Cardiac fibroblast (primary cell): ENCODE measurements at regions not wholly inside any gene's neighbourhood (a gene's known extent, or its start where the extent isn't known, plus 50 kb on each side); places are given as distances from the start of the nearest gene placed in this dataset.

ENCODE experiments used
- DNase-seq, 2 donors: peaks; one replicate each; pipeline versions ENCODE4 v3.0.0 to v3.0.0-alpha.2; 2010; ENCODE audit warnings: low read depth in 2 of 2
- H3K4me3 ChIP-seq, 2 donors: replicated peaks in 1 of 2; 1 replicate in 1 of 2; 2 replicates in 1 of 2; pipeline ENCODE4 v1.5.1; 2011; ENCODE audit warnings: low read depth in 2 of 2, low read length in 2 of 2, mild to moderate bottlenecking in 2 of 2, moderate library complexity in 1 of 2
- TF ChIP-seq, protein P1 (sequence below): IDR thresholded peaks from one replicate; pipeline ENCODE4 v1.5.1; 2011; ENCODE audit warnings: low read depth, mild to moderate bottlenecking, low read length, inconsistent platforms

GRCh38 chr6:167735951-167736288 lies 90.8 kb upstream of the AFDN start:
- TF ChIP-seq, protein P1, sequence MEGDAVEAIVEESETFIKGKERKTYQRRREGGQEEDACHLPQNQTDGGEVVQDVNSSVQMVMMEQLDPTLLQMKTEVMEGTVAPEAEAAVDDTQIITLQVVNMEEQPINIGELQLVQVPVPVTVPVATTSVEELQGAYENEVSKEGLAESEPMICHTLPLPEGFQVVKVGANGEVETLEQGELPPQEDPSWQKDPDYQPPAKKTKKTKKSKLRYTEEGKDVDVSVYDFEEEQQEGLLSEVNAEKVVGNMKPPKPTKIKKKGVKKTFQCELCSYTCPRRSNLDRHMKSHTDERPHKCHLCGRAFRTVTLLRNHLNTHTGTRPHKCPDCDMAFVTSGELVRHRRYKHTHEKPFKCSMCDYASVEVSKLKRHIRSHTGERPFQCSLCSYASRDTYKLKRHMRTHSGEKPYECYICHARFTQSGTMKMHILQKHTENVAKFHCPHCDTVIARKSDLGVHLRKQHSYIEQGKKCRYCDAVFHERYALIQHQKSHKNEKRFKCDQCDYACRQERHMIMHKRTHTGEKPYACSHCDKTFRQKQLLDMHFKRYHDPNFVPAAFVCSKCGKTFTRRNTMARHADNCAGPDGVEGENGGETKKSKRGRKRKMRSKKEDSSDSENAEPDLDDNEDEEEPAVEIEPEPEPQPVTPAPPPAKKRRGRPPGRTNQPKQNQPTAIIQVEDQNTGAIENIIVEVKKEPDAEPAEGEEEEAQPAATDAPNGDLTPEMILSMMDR, result no peak
- no peak overlapping the region for H3K4me3 ChIP-seq
- no peak for DNase-seq

DNA sequence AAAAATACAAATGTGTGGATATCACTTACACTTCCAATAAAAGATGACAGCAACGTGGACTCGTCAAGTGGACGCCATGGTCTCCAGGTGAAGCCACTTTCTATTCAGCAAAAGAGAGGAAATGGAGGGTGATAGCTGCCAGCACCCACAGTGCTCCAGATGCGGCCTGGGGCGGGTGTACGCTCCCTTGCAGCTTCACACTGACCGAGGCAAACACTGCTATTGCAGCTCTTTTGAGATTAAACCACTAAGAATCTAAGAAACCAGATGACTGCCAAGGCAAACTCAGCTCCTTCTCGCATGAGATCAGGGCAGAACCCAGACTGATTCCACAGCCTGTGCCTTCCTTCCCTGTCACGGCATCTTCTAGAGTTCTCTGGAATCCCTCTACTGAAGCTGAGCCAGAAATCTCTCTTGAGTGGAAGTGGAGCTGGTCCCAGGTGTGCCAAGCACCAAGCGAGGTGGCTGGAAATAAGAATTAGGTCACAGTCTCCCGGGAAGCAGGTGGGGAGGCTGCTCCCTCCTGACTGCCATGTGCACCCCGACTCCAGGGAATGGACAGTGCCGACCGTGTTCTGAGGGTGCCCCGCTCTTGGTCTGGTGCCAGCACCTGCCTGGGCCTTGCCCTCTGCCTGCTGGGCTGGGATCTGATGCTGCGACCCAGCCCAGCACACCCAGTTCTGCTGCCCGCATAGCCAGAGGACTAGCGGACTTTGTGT lies 90.1 kb upstream of the AFDN start:
- TF ChIP-seq, protein P1, result no peak
- peak in 1 of 2 donors; percentile 32 for DNase-seq
- no peak overlapping the region for H3K4me3 ChIP-seq

DNA sequence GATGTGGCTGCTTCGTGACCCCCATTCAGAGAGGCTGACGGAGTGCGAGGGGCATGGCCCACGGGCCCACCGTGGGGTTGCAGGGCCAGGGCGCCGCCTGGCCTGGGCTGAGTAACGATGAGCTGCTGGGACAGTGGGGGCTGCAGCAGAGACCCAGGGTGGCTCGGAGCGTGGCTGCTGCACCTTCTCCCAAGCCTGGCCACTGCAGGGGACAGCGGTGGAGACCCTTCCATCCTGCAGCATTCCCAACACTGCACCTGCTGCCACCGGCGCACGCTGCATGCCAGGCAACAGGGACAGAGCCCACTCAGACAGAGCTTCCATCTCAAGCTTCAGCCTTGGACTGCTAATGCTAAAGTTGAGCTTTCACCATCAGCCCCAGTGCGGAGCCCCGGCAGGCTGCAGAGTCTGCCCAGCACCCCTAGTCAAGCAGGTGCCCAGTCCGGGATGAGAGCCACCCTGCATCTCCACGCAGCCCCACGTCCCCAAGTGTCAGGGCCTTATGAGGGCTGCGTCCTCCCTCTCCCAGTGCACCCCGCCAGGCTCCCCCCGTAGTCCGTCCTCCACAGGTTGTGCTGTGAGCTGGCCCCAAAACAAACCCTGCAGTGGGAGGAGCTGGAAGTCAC lies 89.4 kb upstream of the AFDN start:
- DNase-seq, result no peak
- TF ChIP-seq, protein P1, result no peak
- no peak overlapping the region for H3K4me3 ChIP-seq

DNA sequence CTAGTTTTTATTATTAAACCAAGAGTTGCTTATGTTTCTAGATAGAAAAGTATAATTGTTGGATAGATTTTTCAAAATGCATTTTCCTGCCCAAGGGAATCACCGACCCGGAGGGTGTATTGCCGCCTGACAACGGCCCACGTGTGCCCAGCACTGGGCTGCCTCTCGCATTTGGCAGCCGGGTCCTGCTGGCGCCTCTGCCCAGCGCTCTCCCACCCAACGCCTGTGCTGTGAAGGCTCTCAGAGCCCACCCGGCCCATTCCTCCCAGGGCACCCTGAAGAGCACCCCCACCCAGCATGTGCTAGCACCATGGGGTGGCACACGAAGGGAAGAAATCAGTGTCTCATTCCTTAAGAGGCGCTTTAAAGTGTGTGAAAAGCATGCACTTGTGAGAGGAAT lies 88.3 kb upstream of the AFDN start:
- DNase-seq, result no peak
- H3K4me3 ChIP-seq, result no peak overlapping the region
- TF ChIP-seq, protein P1, result no peak

DNA sequence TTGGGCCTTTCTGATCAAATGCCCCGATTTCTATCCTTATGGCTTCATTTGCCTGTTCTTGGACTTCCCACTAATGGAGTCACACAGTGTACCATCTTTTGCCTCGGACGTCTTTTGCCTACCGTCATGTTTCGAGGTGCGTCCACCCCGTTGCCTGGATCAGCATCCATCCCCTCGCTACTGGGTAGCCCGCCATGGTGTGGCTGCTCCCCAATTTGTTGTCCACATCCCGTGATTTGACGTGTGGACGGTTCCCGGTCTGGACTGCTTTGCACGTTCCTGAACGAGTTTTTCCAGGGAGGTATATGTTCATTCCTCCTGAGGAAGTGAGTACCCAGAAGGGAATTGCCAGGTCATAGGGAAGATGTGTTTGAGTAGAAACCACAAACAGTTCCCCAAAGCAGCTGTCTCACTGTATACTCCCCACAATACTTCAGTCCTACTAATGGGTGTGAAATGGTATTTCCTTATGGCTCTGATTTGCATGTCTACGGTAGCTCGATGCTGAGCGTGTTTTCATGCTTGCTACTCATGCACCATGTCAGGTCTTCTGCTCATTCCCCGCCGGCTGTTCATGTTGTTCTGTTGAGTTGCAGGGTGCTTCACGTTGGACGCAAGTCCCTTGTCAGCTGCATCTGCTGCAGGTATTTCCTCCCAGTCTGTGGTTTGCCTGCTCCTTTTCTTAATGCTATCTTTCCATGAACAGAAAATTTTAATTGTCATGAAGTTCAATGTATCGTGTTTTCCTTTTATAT lies 86.8 kb upstream of the AFDN start:
- TF ChIP-seq, protein P1, result no peak
- no peak for DNase-seq
- no peak overlapping the region for H3K4me3 ChIP-seq

DNA sequence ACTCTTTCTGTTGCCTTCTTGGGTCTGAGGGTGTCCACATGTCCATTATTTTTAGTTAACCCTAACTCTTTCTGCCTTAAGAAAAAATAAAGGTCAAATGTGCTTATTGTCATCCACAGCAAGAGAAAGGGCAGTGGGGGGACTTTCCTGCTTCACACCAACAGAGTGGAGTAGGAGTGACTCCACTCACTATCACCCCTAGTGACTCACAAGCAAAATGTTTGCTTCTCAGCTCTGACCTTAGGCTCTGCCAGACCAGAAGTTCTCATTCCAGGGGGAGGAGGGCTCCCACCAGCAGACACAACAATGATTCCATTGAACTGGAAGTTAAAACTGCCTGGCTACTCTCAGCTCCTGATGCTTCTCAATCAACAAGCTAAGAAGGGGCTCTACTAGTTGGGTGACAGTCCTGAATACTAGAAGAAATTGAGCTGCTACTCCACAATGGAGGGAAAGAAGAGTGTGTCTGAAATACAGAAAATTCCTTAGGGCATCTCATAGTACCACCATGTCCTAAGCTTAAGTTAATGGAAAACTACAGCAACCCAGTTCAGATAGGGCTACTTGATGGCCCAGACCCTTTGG lies 83.9 kb upstream of the AFDN start:
- H3K4me3 ChIP-seq, result no peak overlapping the region
- DNase-seq, result peak; percentile 29 to 72
- TF ChIP-seq, protein P1, result no peak
